Fibroblast of lung (primary cell): ENCODE measurements at regions not wholly inside any gene's neighbourhood (a gene's known extent, or its start where the extent isn't known, plus 50 kb on each side); places are given as distances from the start of the nearest gene placed in this dataset.
A peak's percentile ranks its signal among the peaks of the same experiment; 100 is the strongest.

Experiments
- DNase-seq, 2 donors: peaks; one replicate each; pipeline versions ENCODE4 v3.0.0 to v3.0.0-alpha.2; 2010; ENCODE audit warnings: low read depth in 2 of 2
- H2AFZ ChIP-seq: 2 replicates; pipeline ENCODE4 v1.5.1; 2012; ENCODE audit warnings: low read length, control low read depth, inconsistent platforms
- H3K27ac ChIP-seq: 2 replicates; pipeline ENCODE4 v1.5.1; 2011; ENCODE audit warnings: low read length, control low read depth; ENCODE audit not compliant: insufficient read depth
- H3K27me3 ChIP-seq: 2 replicates; pipeline ENCODE4 v1.5.1; 2011; ENCODE audit warnings: mild to moderate bottlenecking, low read length; ENCODE audit not compliant: control insufficient read depth, insufficient read depth
- H3K36me3 ChIP-seq: 2 replicates; pipeline ENCODE4 v1.5.1; 2011; ENCODE audit warnings: low read length; ENCODE audit not compliant: control insufficient read depth, insufficient read depth
- H3K4me1 ChIP-seq: 2 replicates; pipeline ENCODE4 v1.5.1; 2011; ENCODE audit warnings: low read length; ENCODE audit not compliant: control insufficient read depth, insufficient read depth; ENCODE audit errors: extremely low read depth
- H3K4me2 ChIP-seq: 2 replicates; pipeline ENCODE4 v1.5.1; 2011; ENCODE audit warnings: low read length, control low read depth; ENCODE audit not compliant: insufficient read depth; ENCODE audit errors: extremely low read depth
- H3K4me3 ChIP-seq, 4 experiments: fragments of 200-600 bp in 1 of 4; sonication (generic) in 1 of 4; replicated peaks in 1 of 4; 2 replicates each; pipeline ENCODE4 v1.5.1; 2011 to 2016; ENCODE audit warnings: low read length in 4 of 4, low read depth in 3 of 4, mild to moderate bottlenecking in 3 of 4, control low read depth in 2 of 4, inconsistent platforms in 1 of 4, mixed read lengths in 1 of 4; ENCODE audit not compliant: insufficient read depth in 1 of 4; ENCODE audit errors: control extremely low read depth in 1 of 4
- H3K79me2 ChIP-seq: 2 replicates; pipeline ENCODE4 v1.5.1; 2012; ENCODE audit warnings: mild to moderate bottlenecking, low read length, inconsistent platforms; ENCODE audit not compliant: control insufficient read depth, insufficient read depth
- H3K9ac ChIP-seq: 2 replicates; pipeline ENCODE4 v1.5.1; 2011; ENCODE audit warnings: mild to moderate bottlenecking, low read length, control low read depth; ENCODE audit not compliant: insufficient read depth
- H3K9me3 ChIP-seq: 2 replicates; pipeline ENCODE4 v1.5.1; 2012; ENCODE audit warnings: low read depth, low read length; ENCODE audit not compliant: control insufficient read depth, insufficient read depth
- H4K20me1 ChIP-seq: 2 replicates; pipeline ENCODE4 v1.5.1; 2011; ENCODE audit warnings: low read length; ENCODE audit not compliant: control insufficient read depth, insufficient read depth; ENCODE audit errors: extremely low read depth
- EZH2 ChIP-seq: IDR thresholded peaks from 2 replicates; pipeline ENCODE4 v1.5.1; 2012; ENCODE audit warnings: low read length, control low read depth, mild to moderate bottlenecking; ENCODE audit errors: missing control alignments
- TF ChIP-seq, protein P1 (sequence below), 2 donors: IDR thresholded peaks in 1 of 2; conservative IDR thresholded peaks in 1 of 2; 1 replicate in 1 of 2; 2 replicates in 1 of 2; pipeline ENCODE4 v1.5.1; 2011 to 2012; ENCODE audit warnings: low read length in 2 of 2, control low read depth in 1 of 2, inconsistent platforms in 1 of 2, low read depth in 1 of 2, mild to moderate bottlenecking in 1 of 2

DNA sequence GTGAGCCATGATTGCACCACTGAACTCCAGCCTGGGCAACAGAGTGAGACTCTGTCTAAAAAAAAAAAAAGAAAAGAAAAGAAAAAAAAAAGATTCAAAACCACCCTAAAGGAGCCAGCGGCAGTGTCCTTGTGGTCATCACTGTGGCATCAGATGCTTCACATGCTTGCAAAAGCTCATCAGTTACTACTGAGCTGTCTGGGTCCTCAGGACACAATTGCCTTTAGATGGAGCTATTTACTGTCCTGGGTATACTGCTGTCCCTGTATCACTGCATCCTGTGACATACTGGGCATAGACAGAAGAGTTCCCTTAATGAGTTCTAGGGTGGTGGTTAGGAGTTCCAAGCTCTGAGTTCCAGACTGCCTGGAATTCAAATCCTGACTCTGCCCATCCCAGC, 85.8 kb downstream of the LINGO1 start:
- H3K36me3 ChIP-seq, result no peaks in the 10 kb centered on the region
- no peak overlapping the region for H3K4me3 ChIP-seq
- no peak overlapping the region for H3K27ac ChIP-seq
- H4K20me1 ChIP-seq, result no peaks in the 10 kb centered on the region
- no peaks in the 10 kb centered on the region for H3K79me2 ChIP-seq
- TF ChIP-seq, protein P1, sequence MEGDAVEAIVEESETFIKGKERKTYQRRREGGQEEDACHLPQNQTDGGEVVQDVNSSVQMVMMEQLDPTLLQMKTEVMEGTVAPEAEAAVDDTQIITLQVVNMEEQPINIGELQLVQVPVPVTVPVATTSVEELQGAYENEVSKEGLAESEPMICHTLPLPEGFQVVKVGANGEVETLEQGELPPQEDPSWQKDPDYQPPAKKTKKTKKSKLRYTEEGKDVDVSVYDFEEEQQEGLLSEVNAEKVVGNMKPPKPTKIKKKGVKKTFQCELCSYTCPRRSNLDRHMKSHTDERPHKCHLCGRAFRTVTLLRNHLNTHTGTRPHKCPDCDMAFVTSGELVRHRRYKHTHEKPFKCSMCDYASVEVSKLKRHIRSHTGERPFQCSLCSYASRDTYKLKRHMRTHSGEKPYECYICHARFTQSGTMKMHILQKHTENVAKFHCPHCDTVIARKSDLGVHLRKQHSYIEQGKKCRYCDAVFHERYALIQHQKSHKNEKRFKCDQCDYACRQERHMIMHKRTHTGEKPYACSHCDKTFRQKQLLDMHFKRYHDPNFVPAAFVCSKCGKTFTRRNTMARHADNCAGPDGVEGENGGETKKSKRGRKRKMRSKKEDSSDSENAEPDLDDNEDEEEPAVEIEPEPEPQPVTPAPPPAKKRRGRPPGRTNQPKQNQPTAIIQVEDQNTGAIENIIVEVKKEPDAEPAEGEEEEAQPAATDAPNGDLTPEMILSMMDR (conservative IDR thresholded peaks at IDR 0.05 in 1 of 2, IDR thresholded peaks at IDR 0.05 in 1 of 2; ENCODE audit: low read depth in 1 of 2, low read length in 2 of 2), result no peak
- TF ChIP-seq EZH2, result no peak
- H2AFZ ChIP-seq, result no peak overlapping the region
- peaks cover 17% of the 10 kb centered on the region for H3K4me1 ChIP-seq
- no peak for DNase-seq
- no peaks in the 10 kb centered on the region for H3K27me3 ChIP-seq
- no peaks in the 10 kb centered on the region for H3K9me3 ChIP-seq
- no peak overlapping the region for H3K4me2 ChIP-seq
- H3K9ac ChIP-seq, result no peak overlapping the region

DNA sequence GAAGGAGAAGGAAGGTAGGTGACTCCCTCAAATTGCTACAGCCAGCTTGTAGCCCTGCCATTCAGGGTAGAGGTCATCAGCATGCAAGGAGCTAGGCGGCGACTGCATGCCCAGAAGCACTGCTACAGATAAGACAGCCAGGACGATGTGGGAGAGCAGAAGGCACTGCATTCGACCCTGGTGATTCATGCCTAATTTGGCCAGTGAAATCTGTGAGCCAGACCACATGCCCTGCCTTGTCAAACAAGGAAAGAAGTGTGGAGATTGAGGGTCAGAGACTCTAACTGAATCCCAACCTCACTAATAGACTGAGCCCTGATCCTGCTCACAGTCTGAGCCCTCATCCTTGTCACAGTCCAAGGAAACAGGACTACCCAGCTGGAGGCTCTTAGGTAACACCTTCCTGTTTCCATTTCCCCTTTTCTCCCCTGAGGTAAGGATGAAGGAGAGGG, 86.6 kb downstream of the LINGO1 start:
- Histone ChIP-seq H3K36me3 (no peaks in the 10 kb centered on the region), H3K4me1 (peaks cover 17% of the 10 kb centered on the region), H4K20me1 (no peaks in the 10 kb centered on the region), H3K9ac (no peak overlapping the region), H3K79me2 (no peaks in the 10 kb centered on the region), H3K27ac (no peak overlapping the region), H3K4me3 (no peak overlapping the region), H3K4me2 (no peak overlapping the region), H2AFZ (no peak overlapping the region), H3K9me3 (no peaks in the 10 kb centered on the region), H3K27me3 (no peaks in the 10 kb centered on the region)
- DNase-seq, result peak; percentile 85 to 88
- TF ChIP-seq, protein P1 (conservative IDR thresholded peaks at IDR 0.05 in 1 of 2, IDR thresholded peaks at IDR 0.05 in 1 of 2; ENCODE audit: low read depth in 1 of 2, low read length in 2 of 2), result no peak
- no peak for TF ChIP-seq EZH2

DNA sequence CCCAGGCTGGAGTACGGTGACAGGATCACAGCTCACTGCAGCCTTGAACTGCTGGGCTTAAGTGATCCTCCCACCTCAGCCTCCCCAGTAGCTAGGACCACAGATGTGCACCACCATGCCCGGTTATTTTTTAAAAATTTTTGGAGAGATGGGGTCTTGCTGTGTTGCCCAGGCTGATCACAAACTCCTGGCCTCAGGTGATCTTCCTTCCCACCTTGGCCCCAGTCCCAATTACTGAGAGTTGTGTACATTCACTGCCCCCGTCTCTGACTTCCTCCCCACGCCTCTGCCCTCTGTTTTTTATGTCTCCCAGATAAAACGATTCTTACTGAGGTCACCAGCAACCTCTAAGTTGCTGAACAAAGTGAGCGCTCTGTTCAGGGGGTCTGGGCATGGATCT, 87.7 kb downstream of the LINGO1 start:
- Histone ChIP-seq H3K36me3 (no peaks in the 10 kb centered on the region), H3K4me2 (no peak overlapping the region), H2AFZ (no peak overlapping the region), H3K79me2 (no peaks in the 10 kb centered on the region), H4K20me1 (no peaks in the 10 kb centered on the region), H3K27me3 (no peaks in the 10 kb centered on the region), H3K9me3 (no peaks in the 10 kb centered on the region), H3K4me3 (no peak overlapping the region), H3K9ac (no peak overlapping the region), H3K27ac (no peak overlapping the region), H3K4me1 (peaks cover 17% of the 10 kb centered on the region)
- TF ChIP-seq EZH2, result no peak
- TF ChIP-seq, protein P1 (conservative IDR thresholded peaks at IDR 0.05 in 1 of 2, IDR thresholded peaks at IDR 0.05 in 1 of 2; ENCODE audit: low read depth in 1 of 2, low read length in 2 of 2), result no peak
- no peak for DNase-seq
